RWPE1 (cell line): ENCODE measurements at regions not wholly inside any gene's neighbourhood (a gene's known extent, or its start where the extent isn't known, plus 50 kb on each side); places are given as distances from the start of the nearest gene placed in this dataset.

Experiments used
- CTCF ChIA-PET: fragments of 350-600 bp; sonication (Branson Sonifier 250); formaldehyde crosslinking; extraction: SDS; loops from one replicate; lab custom pipeline; 2021; lab: Yijun Ruan, JAX
- POLR2A ChIA-PET: fragments of 400-600 bp; formaldehyde crosslinking; extraction: SDS; loops from one replicate; lab custom pipeline; 2020; ENCODE audit warnings: antibody characterized with exemption; ENCODE audit not compliant: low non-redundant PET; lab: Yijun Ruan, JAX
- DNase-seq: peaks from one replicate; pipeline ENCODE4 v3.0.0; 2012; ENCODE audit warnings: low spot score
- H3K27ac ChIP-seq: fragments of 450-650 bp; 2 replicates; pipeline ENCODE4 v1.5.1; 2017
- TF ChIP-seq, protein P1 (sequence below): fragments of 450-650 bp; conservative IDR thresholded peaks from 2 replicates; pipeline ENCODE4 v1.5.1; 2017; ENCODE audit warnings: low read depth, mild to moderate bottlenecking

DNA sequence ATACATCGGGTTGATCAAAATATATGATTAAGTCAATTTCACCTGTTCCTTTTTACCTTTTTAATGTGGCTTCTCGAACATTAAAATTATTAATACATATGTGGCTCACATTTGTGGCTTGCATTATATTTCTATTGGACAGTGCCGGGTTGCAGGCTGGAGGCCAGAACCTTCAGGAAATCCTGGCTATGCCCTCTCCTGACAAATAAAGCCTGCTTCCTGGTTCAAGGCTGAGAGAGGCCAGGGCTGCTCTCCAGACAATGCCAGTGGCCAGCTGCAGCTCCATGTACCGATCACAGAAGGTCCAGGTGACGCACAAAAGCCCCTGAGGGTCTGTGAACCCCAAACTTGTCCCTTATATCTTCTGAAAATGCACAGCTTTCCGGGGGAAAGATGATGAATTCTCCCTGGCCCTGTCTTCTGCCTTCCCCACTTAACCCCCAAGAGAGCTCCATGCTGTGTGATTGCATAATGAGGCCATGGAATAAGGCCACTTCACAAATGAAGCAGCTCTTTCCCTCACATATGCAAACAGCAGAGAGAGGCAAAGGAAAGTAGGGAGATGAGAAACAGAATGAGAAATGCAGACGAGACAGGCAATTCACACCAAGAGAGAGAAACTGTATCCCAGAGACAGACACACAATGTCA lies 241.2 kb downstream of the BCOR start:
- CTCF ChIA-PET = no interaction called here
- TF ChIP-seq, protein P1, sequence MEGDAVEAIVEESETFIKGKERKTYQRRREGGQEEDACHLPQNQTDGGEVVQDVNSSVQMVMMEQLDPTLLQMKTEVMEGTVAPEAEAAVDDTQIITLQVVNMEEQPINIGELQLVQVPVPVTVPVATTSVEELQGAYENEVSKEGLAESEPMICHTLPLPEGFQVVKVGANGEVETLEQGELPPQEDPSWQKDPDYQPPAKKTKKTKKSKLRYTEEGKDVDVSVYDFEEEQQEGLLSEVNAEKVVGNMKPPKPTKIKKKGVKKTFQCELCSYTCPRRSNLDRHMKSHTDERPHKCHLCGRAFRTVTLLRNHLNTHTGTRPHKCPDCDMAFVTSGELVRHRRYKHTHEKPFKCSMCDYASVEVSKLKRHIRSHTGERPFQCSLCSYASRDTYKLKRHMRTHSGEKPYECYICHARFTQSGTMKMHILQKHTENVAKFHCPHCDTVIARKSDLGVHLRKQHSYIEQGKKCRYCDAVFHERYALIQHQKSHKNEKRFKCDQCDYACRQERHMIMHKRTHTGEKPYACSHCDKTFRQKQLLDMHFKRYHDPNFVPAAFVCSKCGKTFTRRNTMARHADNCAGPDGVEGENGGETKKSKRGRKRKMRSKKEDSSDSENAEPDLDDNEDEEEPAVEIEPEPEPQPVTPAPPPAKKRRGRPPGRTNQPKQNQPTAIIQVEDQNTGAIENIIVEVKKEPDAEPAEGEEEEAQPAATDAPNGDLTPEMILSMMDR = no peak
- H3K27ac ChIP-seq = no peak overlapping the region

DNA sequence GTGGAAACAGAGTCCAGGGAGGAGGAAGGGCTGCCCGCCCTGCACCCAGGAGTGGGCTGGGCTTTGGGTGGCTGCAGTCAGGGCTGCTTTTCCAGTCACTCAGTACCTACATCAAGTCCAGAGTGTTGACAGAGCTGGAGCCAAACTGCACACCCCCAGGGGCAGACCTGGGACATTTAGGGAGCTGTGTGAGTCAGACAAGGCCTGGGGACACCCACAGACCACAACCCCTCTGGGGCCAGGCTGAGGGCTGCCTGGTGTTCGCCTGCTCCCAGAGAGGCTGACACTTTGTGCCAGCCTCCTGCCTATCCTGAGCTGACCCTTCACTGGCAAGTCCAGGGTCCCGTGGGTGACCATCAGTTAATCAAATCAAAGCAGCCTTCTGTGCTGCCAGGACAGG lies 240.0 kb downstream of the BCOR start:
- CTCF ChIA-PET = no interaction called here
- DNase-seq = no peak
- POLR2A ChIA-PET = no interaction called here
- H3K27ac ChIP-seq = no peak overlapping the region
- TF ChIP-seq, protein P1 = no peak

More for the DNA sequence above, 241.2 kb downstream of the BCOR start:
- DNase-seq = no peak
- POLR2A ChIA-PET = interaction anchor here (0.5 kb wide), 1 partner anchor 342 kb away, joined by 3 read pairs; no protein-coding TSS in a partner anchor

DNA sequence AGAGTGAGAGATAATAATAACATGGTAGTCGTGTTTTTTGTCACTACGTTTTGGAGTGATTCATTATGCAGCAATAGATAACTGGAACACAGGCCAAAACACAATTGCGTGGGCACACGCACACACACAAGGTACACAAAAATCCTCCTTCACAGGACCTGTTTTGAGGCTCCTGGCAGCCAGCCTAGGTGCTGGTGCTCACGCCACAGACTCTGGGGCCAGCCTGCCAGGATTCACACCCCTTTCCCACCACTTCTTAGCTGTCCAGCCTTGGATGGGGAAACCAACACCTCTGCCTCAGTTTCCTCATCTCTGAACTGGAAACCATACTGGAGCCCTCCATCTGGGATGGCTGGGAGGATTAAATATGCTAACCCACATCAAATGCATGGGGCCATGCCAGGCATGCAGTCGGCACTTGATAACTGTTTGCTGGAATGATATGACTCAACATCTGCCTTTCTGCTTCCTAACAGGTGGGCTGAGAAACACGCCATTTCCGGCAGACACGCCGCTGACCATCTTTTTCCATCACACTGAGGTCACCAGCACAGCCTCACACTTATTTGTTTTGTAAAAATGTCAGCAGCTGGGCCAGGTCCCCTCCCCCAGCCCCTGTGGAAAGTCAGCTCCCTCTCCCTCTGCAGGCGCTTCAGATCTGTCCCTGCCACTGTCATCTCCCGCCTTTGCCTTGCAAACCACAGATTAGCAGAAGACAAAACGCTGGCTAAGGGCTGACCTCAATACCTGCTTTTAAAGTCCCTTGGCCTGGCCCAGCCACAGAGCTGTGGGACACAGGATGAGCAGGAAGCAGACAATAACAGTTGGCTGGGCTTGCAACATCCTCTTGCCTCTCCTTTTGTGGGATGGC lies 237.5 kb downstream of the BCOR start:
- TF ChIP-seq, protein P1 = no peak
- ChIA-PET CTCF (interaction anchor here (0.5 kb wide), 1 partner anchor 413 kb away, joined by 6 read pairs; no protein-coding TSS in a partner anchor), POLR2A (no interaction called here)
- no peak overlapping the region for H3K27ac ChIP-seq
- DNase-seq = peak; percentile 19

DNA sequence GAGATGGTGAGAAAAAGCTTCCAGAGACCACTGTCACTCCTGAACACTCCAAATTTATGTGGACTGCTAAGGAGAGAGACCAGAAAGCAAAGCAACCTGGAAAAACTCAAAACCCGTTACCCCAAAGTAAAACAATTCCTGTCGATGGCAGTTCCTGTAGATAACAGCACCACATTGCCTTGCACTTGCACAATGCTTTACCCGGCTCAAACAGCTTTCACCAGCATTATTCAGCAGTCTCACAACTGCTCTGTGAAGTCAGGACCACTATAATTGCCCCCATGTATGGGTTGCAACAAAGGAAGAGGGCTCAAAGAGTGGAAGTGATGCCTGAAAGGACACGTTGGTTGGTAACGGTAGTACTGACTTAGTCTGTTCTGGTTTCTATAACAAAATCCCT lies 234.8 kb downstream of the BCOR start:
- no peak for DNase-seq
- ChIA-PET CTCF (no interaction called here), POLR2A (no interaction called here)
- TF ChIP-seq, protein P1 = no peak
- H3K27ac ChIP-seq = no peak overlapping the region

DNA sequence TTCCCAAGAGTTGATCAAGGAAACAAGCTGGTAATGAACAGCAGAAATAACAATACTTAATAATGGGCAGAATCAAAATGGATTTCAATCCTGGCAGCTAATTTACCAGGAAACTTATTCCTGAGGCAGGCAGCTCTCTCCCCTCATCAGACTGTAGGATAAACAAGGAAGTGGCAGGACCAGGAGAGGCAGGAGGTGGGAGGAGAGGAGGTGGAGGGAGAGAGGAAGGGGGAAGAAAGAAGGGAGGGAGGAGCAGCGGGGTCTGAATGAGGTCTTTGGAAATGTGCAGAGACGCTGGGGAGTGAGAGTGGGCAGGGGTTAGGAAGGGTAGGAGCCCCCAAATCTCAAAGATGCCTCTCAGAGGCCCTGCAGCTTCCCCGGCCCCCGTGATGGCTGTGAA lies 231.5 kb downstream of the BCOR start:
- TF ChIP-seq, protein P1 = no peak
- DNase-seq = no peak
- POLR2A ChIA-PET = no interaction called here
- CTCF ChIA-PET = no interaction called here
- H3K27ac ChIP-seq = no peak overlapping the region

DNA sequence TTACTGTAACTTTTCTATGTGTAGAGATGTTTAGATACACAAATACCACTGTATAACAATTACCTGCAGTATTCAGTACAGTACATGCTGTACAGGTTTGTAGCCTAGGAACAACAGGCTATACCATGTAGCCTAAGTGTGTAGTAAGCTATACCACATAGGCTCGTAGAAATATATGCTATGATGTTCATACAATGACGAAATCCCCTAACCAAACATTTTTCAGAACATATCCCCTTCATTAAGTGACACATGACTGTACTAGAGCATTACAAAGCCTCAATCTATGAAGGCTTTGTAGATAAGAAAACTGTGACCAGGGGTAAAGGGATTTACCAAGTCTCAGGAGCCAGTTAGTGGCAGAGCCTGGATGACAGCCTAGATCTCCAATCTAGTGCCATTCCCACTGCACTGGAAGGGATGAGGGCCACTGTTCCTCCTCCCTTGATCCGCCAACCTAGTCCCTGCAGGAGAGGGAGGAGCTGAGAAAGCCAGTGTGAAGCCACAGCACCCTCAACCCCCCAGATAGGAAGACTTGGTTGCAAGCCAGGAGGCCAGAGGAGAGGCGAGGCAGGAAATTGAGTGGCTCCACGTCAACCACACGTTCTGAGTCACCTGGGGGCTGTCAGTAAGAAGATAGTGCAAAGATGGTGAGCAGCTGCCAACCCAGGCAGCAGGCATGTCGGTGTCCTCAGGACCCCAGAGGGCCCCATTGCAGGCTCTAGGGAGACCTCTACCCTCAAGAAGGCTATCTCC lies 227.7 kb downstream of the BCOR start:
- TF ChIP-seq, protein P1 = no peak
- peak; percentile 57 for DNase-seq
- POLR2A ChIA-PET = no interaction called here
- CTCF ChIA-PET = no interaction called here
- H3K27ac ChIP-seq = peak overlapping the region; percentile 20; the same call in 1 of the 2 replicates
